Stomach smooth muscle (tissue), 2 donors: ENCODE measurements at regions not wholly inside any gene's neighbourhood (a gene's known extent, or its start where the extent isn't known, plus 50 kb on each side); places are given as distances from the start of the nearest gene placed in this dataset.

Source experiments
- H3K27ac ChIP-seq: one replicate; pipeline ENCODE4 v1.7.0; 2013; ENCODE audit warnings: mild to moderate bottlenecking, low read length, inconsistent platforms
- H3K27me3 ChIP-seq, 2 donors: one replicate each; pipeline ENCODE4 v1.7.0; 2013; ENCODE audit warnings: low read length in 2 of 2; ENCODE audit not compliant: insufficient read depth in 2 of 2, control insufficient read depth in 1 of 2
- H3K36me3 ChIP-seq, 2 donors: one replicate each; pipeline ENCODE4 v1.7.0; 2013; ENCODE audit warnings: low read length in 2 of 2; ENCODE audit not compliant: control insufficient read depth in 2 of 2, insufficient read depth in 2 of 2
- H3K4me1 ChIP-seq: one replicate; pipeline ENCODE4 v1.7.0; 2013; ENCODE audit warnings: low read length; ENCODE audit not compliant: control insufficient read depth, insufficient read depth
- H3K4me3 ChIP-seq, 2 donors: one replicate each; pipeline ENCODE4 v1.7.0; 2013; ENCODE audit warnings: low read length in 2 of 2
- H3K9ac ChIP-seq, 2 donors: one replicate each; pipeline ENCODE4 v1.7.0; 2013; ENCODE audit warnings: low read length in 2 of 2, mild to moderate bottlenecking in 1 of 2
- H3K9me3 ChIP-seq, 2 donors: one replicate each; pipeline ENCODE4 v1.7.0; 2013; ENCODE audit warnings: low read length in 2 of 2; ENCODE audit not compliant: control insufficient read depth in 2 of 2
- donor health status: healthy.
- donor health status: Pancreatic carcinoma.

DNA sequence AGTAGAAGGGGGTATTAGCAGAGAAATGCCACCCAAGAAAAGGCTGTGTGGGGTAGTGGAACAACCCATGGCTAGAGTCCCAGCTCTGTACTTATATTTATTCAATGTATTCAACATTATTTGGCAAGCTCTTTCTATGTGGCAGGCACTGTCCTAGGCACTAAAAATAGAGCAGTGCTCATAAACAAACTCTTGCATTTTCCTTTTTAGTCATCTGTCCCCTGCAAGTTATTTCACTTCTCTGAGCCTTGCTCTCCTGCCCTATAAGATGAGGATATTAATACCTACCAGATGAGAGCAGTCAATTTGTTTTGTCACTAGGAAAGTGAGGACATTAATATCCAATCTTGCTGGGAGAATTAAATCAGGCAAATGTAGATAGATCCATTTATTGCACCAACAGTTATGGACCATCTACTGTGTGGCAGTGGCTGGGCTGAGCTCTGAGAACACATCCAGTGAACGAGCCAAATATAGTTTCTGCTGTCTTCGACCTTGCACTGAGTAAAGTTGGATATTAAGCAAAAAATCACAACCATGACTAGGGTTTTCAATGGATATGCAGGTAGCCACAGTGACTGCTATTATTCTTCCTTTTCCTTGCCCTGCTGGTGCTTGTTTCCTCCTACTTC is 314.3 kb upstream of the TBX3 start:
- no peak overlapping the region for H3K4me3 ChIP-seq
- no peak overlapping the region for H3K27ac ChIP-seq
- peaks cover 10% of the 10 kb centered on the region for H3K4me1 ChIP-seq
- H3K9me3 ChIP-seq, result no peaks in the 10 kb centered on the region
- no peaks in the 10 kb centered on the region for H3K36me3 ChIP-seq
- peaks cover 0 to 3% of the 10 kb centered on the region in 2 donors for H3K27me3 ChIP-seq
- H3K9ac ChIP-seq, result no peak overlapping the region

DNA sequence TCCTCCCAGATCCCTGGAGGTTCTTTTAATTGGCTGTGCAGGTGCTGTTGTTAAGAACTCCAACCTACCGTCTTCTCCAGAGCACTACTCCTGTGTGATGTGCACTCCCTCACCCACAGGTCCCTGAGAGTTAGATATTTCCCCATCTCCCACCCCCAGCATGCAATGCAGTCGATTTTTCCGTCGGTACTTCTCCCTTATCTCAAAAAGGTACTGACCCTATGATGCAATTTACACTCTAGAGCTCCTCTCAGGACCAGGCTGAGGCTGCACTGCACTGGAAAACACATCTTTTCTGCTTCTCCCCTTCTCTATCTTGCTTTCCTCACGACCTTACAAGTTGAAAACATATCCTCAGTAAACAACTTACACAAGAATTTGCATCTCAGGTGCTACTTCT is 312.4 kb upstream of the TBX3 start:
- H3K9ac ChIP-seq, result no peak overlapping the region
- peaks cover 10% of the 10 kb centered on the region for H3K4me1 ChIP-seq
- H3K27ac ChIP-seq, result no peak overlapping the region
- peaks cover 0 to 2% of the 10 kb centered on the region in 2 donors for H3K27me3 ChIP-seq
- no peaks in the 10 kb centered on the region for H3K9me3 ChIP-seq
- H3K36me3 ChIP-seq, result no peaks in the 10 kb centered on the region
- no peak overlapping the region for H3K4me3 ChIP-seq

DNA sequence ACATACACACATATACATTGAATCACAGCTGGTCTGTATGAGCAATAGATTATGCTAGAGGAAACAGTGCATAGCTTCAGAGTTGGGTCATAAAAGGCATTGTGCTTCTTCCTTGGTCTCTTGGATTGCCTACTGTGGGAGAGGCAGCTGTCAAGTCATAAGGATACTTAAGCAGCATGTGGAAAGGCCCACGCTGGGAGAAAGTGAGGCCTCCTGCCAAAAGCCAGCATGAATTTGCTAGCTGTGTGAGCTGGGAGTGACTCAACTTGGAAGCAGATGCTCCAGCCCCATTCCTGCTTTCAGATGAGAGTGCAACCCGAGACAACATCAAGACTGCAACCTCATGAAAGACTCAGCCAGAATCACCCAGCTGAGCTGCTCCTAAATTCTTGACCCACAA is 311.9 kb upstream of the TBX3 start:
- no peaks in the 10 kb centered on the region for H3K9me3 ChIP-seq
- H3K36me3 ChIP-seq, result no peaks in the 10 kb centered on the region
- H3K27ac ChIP-seq, result no peak overlapping the region
- H3K4me3 ChIP-seq, result no peak overlapping the region
- H3K27me3 ChIP-seq, result peaks cover 0 to 2% of the 10 kb centered on the region in 2 donors
- no peak overlapping the region for H3K9ac ChIP-seq
- H3K4me1 ChIP-seq, result peaks cover 10% of the 10 kb centered on the region

DNA sequence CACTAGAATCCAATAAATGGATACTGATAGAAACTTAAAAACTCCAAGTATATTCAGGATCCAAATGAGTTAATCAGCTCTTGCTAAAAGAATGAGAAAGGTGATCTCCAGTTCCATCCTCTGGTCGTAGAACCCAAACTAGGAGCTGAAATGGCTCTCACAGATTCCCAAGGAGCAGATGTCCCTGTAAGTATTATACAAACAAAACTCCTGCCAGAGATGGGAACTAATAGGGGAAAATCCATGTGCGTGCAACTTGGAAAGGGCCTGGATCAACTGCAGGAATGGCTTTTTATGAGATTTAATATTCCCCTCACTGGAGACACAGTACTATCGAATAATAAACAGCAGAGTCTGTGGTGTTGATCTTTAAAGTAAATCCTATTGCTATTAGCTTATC is 309.2 kb upstream of the TBX3 start:
- H3K9me3 ChIP-seq, result no peaks in the 10 kb centered on the region
- no peak overlapping the region for H3K27ac ChIP-seq
- no peaks in the 10 kb centered on the region for H3K36me3 ChIP-seq
- H3K27me3 ChIP-seq, result no peaks in the 10 kb centered on the region
- no peak overlapping the region for H3K9ac ChIP-seq
- H3K4me3 ChIP-seq, result no peak overlapping the region
- peaks cover 5% of the 10 kb centered on the region for H3K4me1 ChIP-seq

DNA sequence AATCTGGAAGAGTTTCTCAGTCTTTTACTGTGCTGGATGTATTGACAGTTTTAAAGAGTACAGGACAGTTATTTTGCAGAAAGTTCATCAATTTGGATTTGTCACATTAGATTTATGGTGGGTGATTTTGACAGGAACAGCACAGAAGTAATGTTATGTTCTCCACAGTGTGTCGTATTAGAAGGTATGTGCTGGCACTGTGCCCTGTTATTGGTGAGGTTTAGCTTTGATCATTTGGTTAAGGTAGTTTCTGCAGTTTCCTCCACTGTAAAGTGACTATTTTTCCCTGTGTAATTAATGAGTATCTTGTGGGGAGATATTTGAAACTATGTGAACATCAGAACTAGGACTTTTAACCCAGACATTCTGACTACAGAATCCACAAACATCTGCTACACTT is 308.5 kb upstream of the TBX3 start:
- Histone ChIP-seq H3K9ac (no peak overlapping the region), H3K27me3 (no peaks in the 10 kb centered on the region), H3K27ac (no peak overlapping the region), H3K4me1 (no peaks in the 10 kb centered on the region), H3K9me3 (no peaks in the 10 kb centered on the region), H3K4me3 (no peak overlapping the region), H3K36me3 (no peaks in the 10 kb centered on the region)

DNA sequence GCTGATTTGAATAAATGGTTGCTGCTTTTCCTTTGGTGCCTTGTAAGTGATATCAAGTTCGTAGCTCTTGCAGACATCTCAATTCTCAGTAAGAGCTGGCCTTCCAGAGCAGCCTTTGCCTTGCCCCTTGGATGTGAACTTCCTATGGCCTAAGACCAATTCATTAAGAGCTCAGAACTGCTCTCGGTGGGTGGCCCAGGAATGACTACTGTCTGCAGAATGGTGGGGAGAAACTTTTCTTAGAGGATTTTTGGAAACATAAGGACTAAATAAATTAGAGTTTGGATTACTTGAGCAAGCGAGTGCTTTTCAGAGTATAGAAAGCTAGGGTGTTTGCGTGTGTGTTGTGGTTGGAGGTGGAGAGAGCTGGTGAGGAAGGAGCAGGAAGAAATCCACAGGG is 306.4 kb upstream of the TBX3 start:
- no peaks in the 10 kb centered on the region for H3K9me3 ChIP-seq
- H3K27me3 ChIP-seq, result no peaks in the 10 kb centered on the region
- no peak overlapping the region for H3K4me3 ChIP-seq
- no peak overlapping the region for H3K27ac ChIP-seq
- H3K4me1 ChIP-seq, result no peaks in the 10 kb centered on the region
- no peak overlapping the region for H3K9ac ChIP-seq
- H3K36me3 ChIP-seq, result no peaks in the 10 kb centered on the region

DNA sequence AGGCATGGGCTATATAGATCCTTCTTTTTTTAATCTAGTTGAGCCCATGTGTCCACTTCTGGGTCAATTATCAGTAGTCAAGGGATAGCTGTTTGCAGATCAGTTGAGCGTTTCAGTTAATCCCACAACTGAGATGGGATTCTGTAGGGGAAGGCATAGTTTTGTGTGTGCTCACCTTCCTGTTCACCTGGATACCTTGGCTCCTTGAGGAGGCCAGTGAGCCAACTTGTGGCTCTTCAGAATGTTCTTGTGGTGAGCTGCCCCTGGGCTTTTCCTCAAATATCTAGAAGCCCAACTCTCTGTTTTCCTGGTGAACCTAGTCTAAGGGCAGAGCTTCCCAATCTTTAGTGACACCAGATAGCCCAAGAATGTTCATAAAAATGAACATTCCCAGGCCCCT is 302.9 kb upstream of the TBX3 start:
- H3K27ac ChIP-seq, result no peak overlapping the region
- no peaks in the 10 kb centered on the region for H3K27me3 ChIP-seq
- H3K4me1 ChIP-seq, result no peaks in the 10 kb centered on the region
- H3K4me3 ChIP-seq, result no peak overlapping the region
- peaks cover 2 to 4% of the 10 kb centered on the region in 2 donors for H3K9me3 ChIP-seq
- H3K36me3 ChIP-seq, result no peaks in the 10 kb centered on the region
- no peak overlapping the region for H3K9ac ChIP-seq

DNA sequence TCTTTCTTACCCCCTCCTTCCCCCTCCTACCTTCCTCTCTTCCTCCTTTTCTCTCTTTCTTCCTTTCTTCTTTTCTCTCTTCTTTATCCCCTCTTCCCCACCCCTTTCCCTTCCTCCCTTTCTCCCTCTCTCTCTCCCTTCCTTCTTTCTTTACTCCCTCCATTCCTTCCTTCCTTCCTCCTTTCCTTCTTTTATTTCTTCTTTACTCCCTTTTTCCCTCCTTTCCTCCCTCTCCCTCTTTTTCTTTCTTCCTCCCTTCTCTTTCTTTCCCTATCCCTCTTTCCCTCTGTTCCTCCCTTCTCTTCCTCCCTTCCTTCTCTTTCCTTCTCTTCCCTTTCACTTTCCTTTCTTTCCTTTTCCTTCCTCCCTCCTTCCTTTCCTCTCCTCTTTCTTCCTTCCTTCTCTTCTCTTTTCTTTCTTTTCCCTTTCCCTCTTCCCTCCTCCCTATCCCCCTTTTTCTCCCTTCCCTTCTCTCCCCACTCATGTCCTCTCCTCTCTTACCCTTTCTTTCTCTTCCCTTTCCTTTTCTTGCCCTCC is 302.3 kb upstream of the TBX3 start:
- Histone ChIP-seq H3K9me3 (peaks cover 2 to 4% of the 10 kb centered on the region in 2 donors), H3K27ac (no peak overlapping the region), H3K4me3 (no peak overlapping the region), H3K36me3 (no peaks in the 10 kb centered on the region), H3K27me3 (no peaks in the 10 kb centered on the region), H3K4me1 (no peaks in the 10 kb centered on the region), H3K9ac (no peak overlapping the region)

DNA sequence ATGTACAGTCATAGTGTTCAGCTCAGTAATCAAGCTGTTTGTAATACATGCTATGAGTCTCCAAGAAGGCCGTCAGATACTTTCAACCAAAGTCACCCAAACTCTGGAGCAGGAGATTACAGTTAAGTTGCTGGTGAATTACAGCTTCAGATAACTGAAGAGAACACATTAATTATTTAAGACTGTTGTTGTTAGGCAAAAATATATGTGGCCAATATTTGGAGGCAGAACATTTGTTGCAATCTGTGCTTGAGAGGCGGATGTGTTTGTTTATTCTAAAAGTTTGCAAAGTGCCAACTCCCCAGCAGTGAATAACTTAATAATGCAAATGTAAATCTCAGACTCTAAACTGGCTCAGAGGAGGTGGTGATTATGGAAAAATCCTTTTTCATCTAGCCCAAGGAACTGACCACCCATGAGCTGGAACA is 300.7 kb upstream of the TBX3 start:
- Histone ChIP-seq H3K9ac (no peak overlapping the region), H3K27ac (no peak overlapping the region), H3K27me3 (no peaks in the 10 kb centered on the region)

DNA sequence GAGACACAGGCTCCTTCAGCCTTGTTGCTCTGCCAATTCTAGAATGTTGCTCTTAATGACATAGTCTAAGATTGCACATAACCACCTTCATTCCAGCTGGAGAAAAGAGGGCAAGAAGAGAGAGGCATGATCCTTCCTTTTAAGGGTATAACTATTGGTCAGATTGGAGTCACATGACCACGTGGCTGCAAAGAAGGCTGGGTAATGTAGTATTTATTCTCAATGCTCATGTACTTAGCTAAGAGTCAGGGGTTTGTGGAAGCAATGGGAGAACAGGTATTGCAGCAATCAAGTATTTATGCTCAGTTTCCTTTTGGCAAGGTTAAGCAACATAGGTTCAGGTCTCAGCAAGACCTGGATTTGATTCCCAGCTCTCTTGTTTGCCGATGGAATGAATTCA is 298.8 kb upstream of the TBX3 start:
- Histone ChIP-seq H3K9me3 (peaks cover 2 to 4% of the 10 kb centered on the region in 2 donors), H3K36me3 (no peaks in the 10 kb centered on the region), H3K9ac (no peak overlapping the region), H3K4me3 (no peak overlapping the region), H3K27ac (no peak overlapping the region), H3K4me1 (no peaks in the 10 kb centered on the region), H3K27me3 (no peaks in the 10 kb centered on the region)

More for the DNA sequence above, 300.7 kb upstream of the TBX3 start:
- Histone ChIP-seq H3K9me3 (peaks cover 2 to 4% of the 10 kb centered on the region in 2 donors), H3K36me3 (no peaks in the 10 kb centered on the region), H3K4me3 (no peak overlapping the region), H3K4me1 (no peaks in the 10 kb centered on the region)

DNA sequence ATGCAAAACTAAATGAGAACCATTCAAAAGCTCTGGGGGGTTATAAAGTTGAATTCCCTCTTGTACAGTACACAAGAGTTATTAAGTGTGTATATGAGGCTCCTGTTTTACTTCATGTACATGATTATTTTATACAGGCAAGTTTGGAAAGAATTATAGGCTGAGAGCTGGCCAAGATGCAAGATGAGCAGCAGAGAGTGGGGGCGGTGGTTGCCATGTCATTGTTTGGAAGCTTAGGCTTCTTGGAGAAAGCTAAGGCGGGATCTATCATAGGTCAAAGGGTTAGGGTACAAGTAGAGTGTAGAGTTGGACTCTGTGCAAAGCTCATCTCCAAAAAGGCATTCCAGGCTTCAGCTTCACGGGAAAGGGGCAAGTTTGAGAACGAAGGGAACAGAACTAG is 297.1 kb upstream of the TBX3 start:
- Histone ChIP-seq H3K27me3 (no peaks in the 10 kb centered on the region), H3K9me3 (peaks cover 2 to 4% of the 10 kb centered on the region in 2 donors), H3K9ac (no peak overlapping the region), H3K36me3 (no peaks in the 10 kb centered on the region), H3K4me1 (no peaks in the 10 kb centered on the region), H3K4me3 (no peak overlapping the region), H3K27ac (no peak overlapping the region)
